GM21825 (cell line): ENCODE measurements at regions not wholly inside any gene's neighbourhood (a gene's known extent, or its start where the extent isn't known, plus 50 kb on each side); places are given as distances from the start of the nearest gene placed in this dataset.
"Not testable (repeated sequence)": the region's sequence is repeated elsewhere in the genome, so short reads cannot be mapped to it uniquely, and the experiment has no call there.

ENCODE experiments used
- ATAC-seq: cut with Tn5 transposase; IDR thresholded peaks from one replicate; pipeline ENCODE4 v1.9.1; 2021; ENCODE audit warnings: mild to moderate bottlenecking, moderate library complexity; ENCODE audit not compliant: unreplicated experiment

DNA sequence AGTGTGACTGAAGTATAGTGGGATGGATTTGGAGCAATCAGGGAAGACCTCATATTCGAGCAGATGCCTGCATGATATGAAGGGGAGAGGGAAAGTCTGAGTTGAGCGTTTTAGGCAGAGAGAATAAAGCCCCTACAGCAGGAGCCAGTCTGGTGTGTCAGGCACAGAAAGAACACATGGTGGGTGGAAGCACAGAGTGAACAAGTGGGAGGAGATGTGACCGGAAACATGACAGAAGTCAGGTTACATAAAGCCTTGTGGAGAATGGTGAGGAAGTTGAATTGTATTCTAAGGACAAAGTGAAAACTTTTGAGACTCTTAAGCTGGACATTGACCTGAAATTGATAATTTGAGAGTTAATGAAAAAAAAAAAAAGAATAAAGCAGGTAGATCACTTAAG lies 541.0 kb downstream of the PLOD2 start:
- no peak for ATAC-seq

- no peak for ATAC-seq
Measured at GRCh38 chr3:145620486-145620885, 540.5 kb downstream of the PLOD2 start.

GRCh38 chr3:145623349-145623748 lies 537.6 kb downstream of the PLOD2 start:
- no peak for ATAC-seq

DNA sequence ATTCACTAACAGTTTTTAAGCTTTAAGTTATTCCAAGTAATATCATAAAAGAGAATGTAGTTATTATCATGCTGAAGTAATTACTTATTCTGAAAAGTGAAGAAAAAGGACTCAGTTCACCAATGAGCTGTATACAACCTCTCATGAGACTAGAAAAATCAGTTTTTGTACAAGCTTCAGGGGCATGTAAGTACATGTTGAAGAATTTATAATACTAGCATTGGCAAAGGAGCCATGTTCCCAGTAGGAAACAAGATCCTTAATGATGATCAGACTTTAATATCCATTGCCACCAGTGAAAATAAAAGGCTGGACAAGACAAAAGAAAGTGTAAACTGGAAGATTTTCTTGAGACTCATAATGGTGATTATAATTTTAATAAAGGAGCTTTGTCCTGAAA lies 532.8 kb downstream of the PLOD2 start:
- ATAC-seq: no peak

- no peak for ATAC-seq
Measured at GRCh38 chr3:145637105-145637504, 523.9 kb downstream of the PLOD2 start.

DNA sequence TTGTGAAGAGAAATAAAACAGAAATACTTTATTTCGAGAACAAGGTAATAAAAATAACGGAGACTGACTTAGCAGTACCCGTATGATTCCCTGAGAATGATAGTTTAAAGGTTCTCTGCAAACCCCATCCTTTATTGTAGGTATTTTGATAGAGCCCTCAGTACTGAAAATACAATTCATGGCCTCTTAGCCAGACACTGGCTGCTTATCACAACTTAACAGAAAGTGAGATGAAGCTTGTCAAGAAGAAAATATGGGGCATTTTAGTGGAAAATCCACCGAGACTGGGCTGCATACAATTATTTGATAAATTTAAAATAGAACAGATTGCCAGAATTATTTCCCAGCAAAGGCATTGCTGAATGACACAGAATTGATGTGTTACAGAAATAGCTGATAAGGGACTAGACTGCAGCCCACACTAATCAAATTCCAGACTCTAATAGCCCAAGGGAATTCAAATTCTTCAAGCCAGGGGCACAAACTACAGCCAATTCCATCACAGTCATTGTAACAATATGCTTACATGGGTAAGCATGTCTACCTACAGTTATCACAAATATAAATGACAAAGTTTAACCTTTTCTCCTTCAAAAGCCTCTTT lies 521.9 kb downstream of the PLOD2 start:
- ATAC-seq: no peak

- ATAC-seq: no peak
Measured at GRCh38 chr3:145639875-145640274, 521.1 kb downstream of the PLOD2 start.

GRCh38 chr3:145648396-145648795 lies 512.6 kb downstream of the PLOD2 start:
- no peak for ATAC-seq

DNA sequence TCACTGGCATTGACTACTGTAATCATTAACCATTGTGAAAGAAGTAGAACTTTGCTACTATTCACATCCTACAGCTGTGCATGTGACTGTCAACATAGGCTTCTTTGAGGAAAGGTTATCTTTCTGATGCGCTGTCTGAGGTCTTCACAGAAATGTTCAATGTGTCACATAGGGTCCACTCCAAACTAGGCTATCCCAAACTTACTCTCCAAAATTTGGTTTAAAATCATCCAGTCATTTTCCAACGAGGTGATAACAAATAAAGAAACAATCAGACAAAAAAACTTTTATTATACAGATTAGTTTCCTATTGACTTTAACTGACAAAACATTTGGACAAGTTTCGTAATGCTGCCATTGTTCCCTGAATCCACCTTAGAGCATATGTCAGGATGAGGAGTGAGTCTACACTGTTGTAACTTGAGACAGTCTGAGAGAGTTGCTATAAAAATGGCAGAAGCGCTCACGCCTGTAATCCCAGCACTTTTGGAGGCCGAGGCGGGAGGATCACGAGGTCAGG lies 511.6 kb downstream of the PLOD2 start:
- ATAC-seq: no peak

DNA sequence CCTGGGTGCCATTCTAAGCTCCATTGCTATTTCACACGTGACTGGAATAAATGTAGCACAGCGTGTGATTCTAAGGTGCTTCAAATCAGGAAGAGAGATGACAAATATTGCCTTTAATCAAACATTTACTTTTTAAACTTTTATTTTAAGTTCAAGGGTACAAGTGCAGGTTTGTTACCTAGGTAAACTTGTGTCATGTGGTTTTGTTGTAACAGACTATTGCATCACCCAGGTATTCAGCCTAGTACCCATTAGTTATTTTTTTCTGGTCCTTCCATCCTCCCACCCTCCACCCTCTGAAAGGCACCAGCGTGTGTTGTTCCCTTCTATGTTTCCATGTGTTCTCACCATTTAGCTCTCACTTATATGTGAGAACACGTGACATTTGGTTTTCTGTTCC lies 510.8 kb downstream of the PLOD2 start:
- ATAC-seq: no peak

DNA sequence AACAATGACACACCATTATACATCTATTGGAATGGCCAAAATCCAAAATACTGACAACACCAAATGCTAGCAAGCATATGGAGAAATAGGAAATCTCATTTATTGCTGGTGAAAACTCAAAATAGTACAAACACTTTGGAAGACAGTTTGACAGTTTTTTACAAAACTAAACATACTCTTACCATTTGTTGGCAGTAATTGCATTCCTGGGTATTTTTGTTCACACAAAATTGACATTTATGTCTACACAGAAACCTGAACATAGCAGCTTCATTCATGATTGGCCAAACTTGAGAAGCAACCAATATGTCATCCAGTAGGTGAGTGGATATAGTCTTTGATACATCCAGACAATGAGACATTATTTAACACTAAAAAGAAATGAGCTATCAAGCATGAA lies 489.9 kb downstream of the PLOD2 start:
- ATAC-seq: no peak

DNA sequence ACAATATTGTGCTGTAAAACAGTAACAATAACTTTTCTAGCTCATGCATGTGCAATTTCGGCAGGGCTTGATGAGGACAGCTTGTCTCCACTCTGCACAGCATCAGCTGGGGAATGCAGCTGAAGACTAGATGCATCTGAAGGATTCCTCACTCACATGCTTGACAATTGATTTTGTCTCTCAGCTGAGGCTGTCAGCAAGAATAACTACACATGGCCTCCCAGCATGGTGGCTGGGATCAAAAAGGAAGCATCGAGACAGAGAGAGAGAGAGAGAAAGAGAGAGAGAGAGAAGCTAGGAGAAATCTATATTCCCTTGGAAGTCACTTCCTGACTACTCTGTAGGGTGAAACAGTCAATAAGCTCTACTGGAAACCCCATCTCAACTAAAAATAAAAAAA lies 487.1 kb downstream of the PLOD2 start:
- no peak for ATAC-seq

- no peak for ATAC-seq
Measured at GRCh38 chr3:145678401-145678800, 482.6 kb downstream of the PLOD2 start.

GRCh38 chr3:145681181-145681580 lies 479.8 kb downstream of the PLOD2 start:
- ATAC-seq: no peak

DNA sequence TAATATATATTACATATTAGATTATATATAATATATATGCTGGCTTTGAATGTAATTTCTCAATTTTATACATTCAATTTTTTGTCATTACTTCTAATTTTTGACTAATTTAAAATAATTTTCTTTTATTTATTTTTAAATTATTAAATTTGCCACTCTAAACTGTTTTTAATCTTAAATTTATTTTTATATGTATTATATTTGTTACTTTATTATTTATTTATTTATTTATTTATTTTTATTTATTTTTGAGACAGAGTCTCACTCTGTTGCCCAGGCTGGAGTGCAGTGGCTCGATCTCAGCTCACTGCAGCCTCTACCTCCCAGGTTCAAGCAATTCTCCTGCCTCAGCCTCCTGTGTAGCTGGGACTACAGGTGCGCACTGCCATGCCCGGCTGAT lies 473.0 kb downstream of the PLOD2 start:
- not testable (repeated sequence) for ATAC-seq

- ATAC-seq: no peak
Measured at GRCh38 chr3:145692751-145693150, 468.2 kb downstream of the PLOD2 start.

DNA sequence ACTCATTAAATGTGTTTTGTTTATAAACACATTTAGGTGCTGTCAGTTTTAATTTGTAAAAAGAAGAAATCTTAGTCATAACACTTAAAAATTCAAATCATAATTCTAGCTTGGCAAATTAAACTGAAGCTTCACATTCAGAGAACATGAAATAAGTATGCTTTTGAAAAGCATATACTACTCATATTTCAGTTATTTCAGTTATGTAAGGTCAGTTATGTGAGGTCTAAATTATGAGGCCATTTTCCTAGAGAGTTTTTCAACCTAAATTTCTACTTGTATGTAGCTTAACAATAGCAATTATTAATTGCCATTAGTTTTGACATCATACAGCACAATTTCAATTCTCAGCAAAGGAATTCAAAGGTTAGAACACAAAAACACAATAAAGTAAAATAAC lies 465.0 kb downstream of the PLOD2 start:
- no peak for ATAC-seq

DNA sequence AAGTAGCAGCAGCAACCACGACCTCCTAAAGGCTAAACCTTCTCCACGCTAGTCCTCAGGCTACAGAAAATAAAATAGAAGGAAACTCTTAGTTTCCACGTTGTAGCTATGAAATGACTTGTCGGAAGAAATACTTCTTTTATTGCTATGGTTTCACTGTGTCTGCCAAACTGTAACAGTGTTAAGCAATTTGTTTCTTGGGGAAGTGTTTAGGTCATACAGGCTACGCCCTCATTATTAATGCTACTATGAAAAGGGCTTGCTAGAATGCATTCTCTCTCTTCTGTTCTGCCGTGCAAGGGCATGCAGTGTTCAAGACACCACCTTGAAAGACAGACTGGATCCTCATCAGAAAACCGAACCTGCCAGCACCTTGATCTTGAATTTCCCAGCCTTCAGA lies 462.7 kb downstream of the PLOD2 start:
- ATAC-seq: no peak

DNA sequence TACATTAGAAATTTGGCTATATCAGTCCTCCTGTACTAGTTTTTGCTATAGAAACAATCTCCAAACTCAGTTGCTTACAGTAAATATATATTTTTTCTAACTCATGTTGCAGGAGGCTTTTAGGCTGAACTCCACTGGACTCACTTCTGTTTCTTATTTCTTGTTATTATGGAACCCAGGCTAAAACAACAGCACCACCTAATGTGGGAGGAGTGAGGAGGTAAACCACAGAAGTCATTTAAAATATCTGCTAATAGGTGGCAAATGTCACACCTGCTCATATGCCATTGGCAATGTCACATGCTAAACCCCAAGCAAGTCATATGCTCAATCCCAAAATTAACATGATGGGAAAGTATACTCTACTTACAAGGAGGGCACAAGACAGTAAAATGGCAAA lies 462.2 kb downstream of the PLOD2 start:
- no peak for ATAC-seq

DNA sequence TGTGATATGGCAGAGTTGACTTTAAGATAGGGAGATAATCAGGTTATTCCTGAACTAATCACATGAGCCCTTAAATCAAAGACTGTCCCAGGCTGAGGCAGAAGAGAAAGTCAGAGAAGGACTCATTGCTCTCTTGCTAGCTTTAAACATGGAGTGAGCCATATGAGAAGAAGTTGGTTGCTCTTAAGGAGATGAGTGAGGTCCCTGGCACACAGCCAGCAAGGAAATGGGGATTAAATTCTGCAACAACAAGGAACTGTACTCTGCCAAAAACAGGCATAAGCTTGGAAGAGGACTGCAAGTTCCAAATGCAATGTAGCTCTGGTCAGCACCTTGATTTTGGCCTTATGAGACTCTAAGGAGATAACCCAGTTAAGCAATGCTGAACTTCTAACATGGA lies 457.0 kb downstream of the PLOD2 start:
- ATAC-seq: no peak

- ATAC-seq: not testable (repeated sequence)
Measured at GRCh38 chr3:145709779-145710178, 451.2 kb downstream of the PLOD2 start.

DNA sequence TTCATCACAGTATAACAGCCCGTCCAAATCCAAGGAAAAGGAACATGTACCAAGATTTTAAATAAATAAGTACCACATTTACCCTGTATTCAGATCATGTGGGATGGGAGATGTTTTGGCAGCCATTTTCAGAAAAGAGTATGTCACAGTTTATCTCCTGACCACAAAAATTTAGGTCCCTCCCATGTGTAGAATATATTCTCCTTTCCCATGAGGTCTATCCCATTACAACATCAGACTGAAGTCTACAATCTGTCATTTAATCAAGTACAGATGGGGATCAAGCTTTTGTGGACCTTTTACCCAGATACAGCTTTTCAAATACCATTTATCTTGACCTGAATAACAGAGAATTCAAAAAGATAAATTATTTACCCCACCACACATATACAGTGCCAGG lies 444.5 kb downstream of the PLOD2 start:
- no peak for ATAC-seq

GRCh38 chr3:145719114-145719513 lies 441.9 kb downstream of the PLOD2 start:
- no peak for ATAC-seq
